ENCODE measurements at regions not wholly inside any gene's neighbourhood (a gene's known extent, or its start where the extent isn't known, plus 50 kb on each side); places are given as distances from the start of the nearest gene placed in this dataset.

DNA sequence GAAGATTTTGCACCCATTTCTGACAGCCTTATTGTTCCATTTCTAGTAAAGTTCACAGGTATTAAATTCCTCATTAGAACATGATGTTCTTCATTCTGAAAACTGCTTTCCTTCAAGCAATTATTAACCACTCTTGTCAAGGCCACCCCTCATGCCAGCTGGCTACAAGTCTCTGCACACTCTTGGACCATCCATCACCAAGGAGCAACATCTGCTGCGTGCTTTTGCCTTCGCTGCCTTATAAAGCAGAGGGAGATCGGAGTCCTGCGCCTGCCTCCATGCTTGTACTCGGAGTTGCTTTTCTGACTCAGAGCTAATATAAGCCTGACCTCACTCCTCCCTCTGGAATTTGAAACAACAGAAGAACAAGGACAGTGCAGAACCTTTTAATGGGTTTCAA, 529.9 kb upstream of the DPP6 start:
- no peak for TF ChIP-seq CTCF (conservative IDR thresholded peaks at IDR 0.05; ENCODE audit: low read length)
- no peak for TF ChIP-seq EZH2phosphoT487 (IDR thresholded peaks at IDR 0.05; ENCODE audit: borderline replicate concordance, low read depth, low read length)
